Heart right ventricle (tissue), 16 donors: ENCODE measurements at regions not wholly inside any gene's neighbourhood (a gene's known extent, or its start where the extent isn't known, plus 50 kb on each side); places are given as distances from the start of the nearest gene placed in this dataset.

ENCODE experiments used
- ATAC-seq, 8 donors: fragments of 200-7000 bp; cut with Tn5 transposase; one replicate each; pipeline ENCODE4 v1.9.1; 2020; ENCODE audit warnings: mild to moderate bottlenecking in 8 of 8, moderate library complexity in 8 of 8, moderate number of reproducible peaks in 1 of 8
- DNase-seq, 2 donors: peaks; one replicate each; pipeline ENCODE4 v3.0.0-alpha.2; 2020
- H3K27ac ChIP-seq, 10 donors: fragments of 200-600 bp; sonication (generic) in 2 of 10; one replicate each; pipeline versions ENCODE4 v1.5.0 to v1.8.0; 2020 to 2022; ENCODE audit warnings: mild to moderate bottlenecking in 3 of 10
- H3K27me3 ChIP-seq, 7 donors: fragments of 200-600 bp; one replicate each; pipeline ENCODE4 v1.8.0; 2021 to 2022; ENCODE audit warnings: mild to moderate bottlenecking in 2 of 7
- H3K36me3 ChIP-seq, 9 donors: fragments of 200-600 bp; sonication (generic) in 1 of 9; one replicate each; pipeline versions ENCODE4 v1.5.0 to v1.8.0; 2020 to 2022; ENCODE audit warnings: mild to moderate bottlenecking in 2 of 9
- H3K4me1 ChIP-seq, 9 donors: fragments of 200-600 bp; sonication (generic) in 1 of 9; one replicate each; pipeline versions ENCODE4 v1.5.0 to v1.8.0; 2020 to 2022; ENCODE audit warnings: mild to moderate bottlenecking in 4 of 9
- H3K4me3 ChIP-seq, 10 donors: fragments of 200-600 bp; sonication (generic) in 2 of 10; one replicate each; pipeline versions ENCODE4 v1.5.0 to v1.8.0; 2020 to 2022; ENCODE audit warnings: mild to moderate bottlenecking in 7 of 10, moderate library complexity in 2 of 10
- H3K9me3 ChIP-seq, 11 donors: fragments of 200-600 bp in 10 of 11; sonication (generic) in 2 of 11; one replicate each; pipeline versions ENCODE4 v1.5.0 to v1.8.0; 2013 to 2022; ENCODE audit warnings: mild to moderate bottlenecking in 2 of 11, control low read depth in 1 of 11, moderate library complexity in 1 of 11
- CTCF ChIP-seq, 9 donors: fragments of 200-600 bp; sonication (generic) in 2 of 9; IDR thresholded peaks; one replicate each; pipeline versions ENCODE4 v1.5.0 to v1.8.0; 2021 to 2022; ENCODE audit warnings: antibody characterized with exemption in 9 of 9, mild to moderate bottlenecking in 5 of 9, moderate library complexity in 1 of 9
- WGBS, 2 donors: extraction: QIAGEN DNeasy Blood & Tissue Kit; methylation state at CpG; one replicate each; pipeline ENCODE4 v1.1.7; 2013; ENCODE audit warnings: inconsistent platforms in 1 of 2; 5-methylcytosine and 5-hydroxymethylcytosine counted together
- intact Hi-C, 10 donors: fragments of 100-400 bp; cut with DNase I; formaldehyde crosslinking; loops; one replicate each; pipeline versions ENCODE4 v1.11.1 to v1.14.2; 2022
- donor health status: Arrhythmogenic right ventricular cardiomyopathy.
- donor health status: ischemic (EF 13 %, LVEDD 7.1; RV severe dilation, severe dysfunction).
- donor health status: healthy with polysubstance abuse.
- donor health status: DM: no; HTN: yes; CAD: no.
- donor health status: DM: no; HTN: no; CAD: no.
- donor health status: ischemic (EF 25% LVEDD 6.9; RV normal size, moderate dysfunction).
- donor health status: ischemic (EF 25% LVEDD 5.7; RV mildly dilated, moderate dysfunction).
- donor health status: healthy.
- donor health status: DM: yes; HTN: yes; CAD: no.
- donor health status: Ischemic cardiomyopathy.
- donor health status: ischemic (EF 35%, LVEDD 5.7; RV mildly dilated, moderate dysfunction).
- donor health status: nonischemic (EF 11% LVEDD 7.7; RV severe dilation, severe dysfunction).
- donor health status: DM: yes; HTN: yes; CAD: no.
- donor health status: PGD.
- donor health status: ischemic (EF 29% LVEDD 5.4; RV normal size, mild dysfunction).
- donor health status: nonischemic (EF 23%, LVEDD 6.1; RV moderate dilation, normal function).

- intact Hi-C loops = loop anchor here in 1 of 10 donors (5.0 kb wide), 1 partner anchor 577 kb away; no protein-coding TSS in a partner anchor
- no peak overlapping the region for H3K27ac ChIP-seq
- H3K9me3 ChIP-seq = no peaks in the 10 kb centered on the region
- DNase-seq (no peak), ATAC-seq (no peak)
- no peaks in the 10 kb centered on the region for H3K36me3 ChIP-seq
- TF ChIP-seq CTCF (IDR thresholded peaks at IDR 0.05) = no peak
- H3K4me3 ChIP-seq = no peak overlapping the region
- H3K27me3 ChIP-seq = no peaks in the 10 kb centered on the region
- WGBS, 2 donors = 79 to 88% methylated on average over 1 of the region's 1 CpG
- no peaks in the 10 kb centered on the region for H3K4me1 ChIP-seq
These were observed 327.3 kb downstream of the INHBA start for GRCh38 chr7:41375582-41375981.

GRCh38 chr7:41374150-41374848 is 328.6 kb downstream of the INHBA start:
- H3K36me3 ChIP-seq = no peaks in the 10 kb centered on the region
- H3K9me3 ChIP-seq = no peaks in the 10 kb centered on the region
- WGBS, 2 donors = 74 to 80% methylated on average over 6 of the region's 6 CpGs
- H3K4me3 ChIP-seq = no peak overlapping the region
- no peak for DNase-seq
- ATAC-seq = no peak
- intact Hi-C loops = no loop called here
- no peaks in the 10 kb centered on the region for H3K4me1 ChIP-seq
- TF ChIP-seq CTCF (IDR thresholded peaks at IDR 0.05) = no peak
- no peaks in the 10 kb centered on the region for H3K27me3 ChIP-seq
- H3K27ac ChIP-seq = no peak overlapping the region

GRCh38 chr7:41367967-41368882 is 334.7 kb downstream of the INHBA start:
- no peaks in the 10 kb centered on the region for H3K27me3 ChIP-seq
- ATAC-seq = peak in 7 of 8 donors; percentile 48 to 93 (median 90)
- no peaks in the 10 kb centered on the region for H3K36me3 ChIP-seq
- peak overlapping the region in 5 of 10 donors; percentile 28 to 66 (median 39) for H3K27ac ChIP-seq
- peaks cover 0 to 24% (median 0%) of the 10 kb centered on the region in 11 donors for H3K9me3 ChIP-seq
- TF ChIP-seq CTCF (IDR thresholded peaks at IDR 0.05) = no peak
- no peaks in the 10 kb centered on the region for H3K4me1 ChIP-seq
- intact Hi-C loops = no loop called here
- H3K4me3 ChIP-seq = no peak overlapping the region
- peak; percentile 19 to 23 for DNase-seq
- 68 to 72% methylated on average over 11 of the region's 11 CpGs for WGBS, 2 donors

GRCh38 chr7:41351091-41351490 is 351.8 kb downstream of the INHBA start:
- TF ChIP-seq CTCF (IDR thresholded peaks at IDR 0.05) = no peak
- Histone ChIP-seq H3K4me1 (no peaks in the 10 kb centered on the region), H3K27ac (no peak overlapping the region), H3K4me3 (no peak overlapping the region), H3K9me3 (no peaks in the 10 kb centered on the region), H3K36me3 (no peaks in the 10 kb centered on the region), H3K27me3 (no peaks in the 10 kb centered on the region)
- ATAC-seq (no peak), DNase-seq (no peak)
- intact Hi-C loops = no loop called here
- 47 to 58% methylated on average over 1 of the region's 1 CpG for WGBS, 2 donors
